COLO829 (cell line): ENCODE measurements at regions not wholly inside any gene's neighbourhood (a gene's known extent, or its start where the extent isn't known, plus 50 kb on each side); places are given as distances from the start of the nearest gene placed in this dataset.
A peak's percentile ranks its signal among the peaks of the same experiment; 100 is the strongest.

ENCODE experiments used
- DNase-seq: peaks from one replicate; pipeline ENCODE4 v3.0.0; 2012; ENCODE audit warnings: low spot score

DNA sequence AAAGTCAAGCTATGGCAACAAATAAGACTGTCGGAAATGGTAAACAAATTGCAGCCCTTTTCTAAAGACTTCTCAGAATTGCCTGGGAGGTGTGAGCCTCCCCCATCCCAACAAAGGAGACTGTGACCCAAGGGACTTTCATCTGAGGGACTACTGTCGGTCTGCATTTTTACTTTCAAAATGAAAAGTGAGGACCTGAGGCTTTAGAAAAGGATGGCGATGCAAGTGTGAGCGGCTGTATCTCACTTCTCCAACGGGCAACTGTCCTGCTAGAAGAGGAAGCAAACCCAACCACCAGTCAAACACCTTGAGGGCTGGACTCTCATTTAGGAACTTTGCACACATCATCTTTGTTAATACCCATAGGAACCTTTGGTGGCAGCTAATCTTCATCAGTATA lies 62.6 kb upstream of the CLNK start:
- DNase-seq, result no peak

DNA sequence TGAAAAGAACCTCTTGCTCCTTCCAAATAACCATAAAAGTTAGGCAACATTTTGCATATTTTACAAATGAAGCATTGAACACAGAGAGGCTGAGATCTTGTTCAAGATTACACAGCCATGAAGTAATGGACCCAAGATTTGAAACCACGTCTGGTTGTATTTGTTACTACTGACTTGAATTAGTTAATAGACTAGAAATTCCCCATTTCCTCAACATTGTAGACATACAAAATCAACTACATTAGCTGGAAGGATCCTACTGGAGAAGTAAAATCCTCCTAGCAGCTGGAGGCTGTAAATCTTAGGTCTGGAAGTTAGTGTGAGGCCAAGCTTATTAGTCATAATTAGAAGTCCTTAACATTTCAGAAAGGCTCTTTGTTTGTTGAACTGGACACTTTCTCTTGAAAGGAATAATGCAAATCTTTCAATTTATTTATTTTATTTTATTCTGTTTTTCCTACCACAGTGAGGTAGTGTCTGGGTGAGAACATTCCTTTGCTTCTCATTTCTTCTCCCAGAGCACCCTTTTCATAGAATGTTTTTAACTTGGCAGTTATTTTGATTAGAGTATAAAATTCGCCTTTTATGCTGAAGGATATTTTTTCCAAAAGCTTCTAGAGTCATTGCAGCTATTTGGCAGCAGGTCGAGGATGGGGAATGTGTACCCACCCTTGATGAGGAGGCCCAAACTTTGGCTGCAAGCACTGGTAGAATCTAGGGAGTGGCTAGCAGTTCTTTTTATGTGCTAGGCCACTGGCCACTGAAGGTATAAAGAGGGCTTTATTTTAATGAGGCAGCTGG lies 62.0 kb upstream of the CLNK start:
- peak; percentile 56 for DNase-seq

DNA sequence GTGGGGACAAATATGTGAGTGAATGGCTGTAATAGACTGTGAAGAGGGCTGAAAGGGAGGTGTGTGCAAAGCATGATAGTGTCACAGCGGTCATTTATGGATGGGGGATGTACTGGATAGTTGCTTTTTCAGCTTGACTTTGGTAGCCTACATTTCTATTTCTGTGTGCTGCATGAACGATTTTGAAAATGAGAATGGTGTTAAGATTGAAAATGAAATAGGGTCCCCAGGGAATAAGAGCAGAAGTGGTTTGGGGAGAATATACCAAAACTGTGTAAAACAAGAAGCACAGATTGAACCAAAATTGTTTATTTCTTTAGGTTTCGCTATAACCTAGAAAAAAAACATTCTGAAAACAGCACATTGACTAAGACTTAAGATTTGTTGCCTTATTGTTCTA lies 58.8 kb upstream of the CLNK start:
- DNase-seq, result no peak

DNA sequence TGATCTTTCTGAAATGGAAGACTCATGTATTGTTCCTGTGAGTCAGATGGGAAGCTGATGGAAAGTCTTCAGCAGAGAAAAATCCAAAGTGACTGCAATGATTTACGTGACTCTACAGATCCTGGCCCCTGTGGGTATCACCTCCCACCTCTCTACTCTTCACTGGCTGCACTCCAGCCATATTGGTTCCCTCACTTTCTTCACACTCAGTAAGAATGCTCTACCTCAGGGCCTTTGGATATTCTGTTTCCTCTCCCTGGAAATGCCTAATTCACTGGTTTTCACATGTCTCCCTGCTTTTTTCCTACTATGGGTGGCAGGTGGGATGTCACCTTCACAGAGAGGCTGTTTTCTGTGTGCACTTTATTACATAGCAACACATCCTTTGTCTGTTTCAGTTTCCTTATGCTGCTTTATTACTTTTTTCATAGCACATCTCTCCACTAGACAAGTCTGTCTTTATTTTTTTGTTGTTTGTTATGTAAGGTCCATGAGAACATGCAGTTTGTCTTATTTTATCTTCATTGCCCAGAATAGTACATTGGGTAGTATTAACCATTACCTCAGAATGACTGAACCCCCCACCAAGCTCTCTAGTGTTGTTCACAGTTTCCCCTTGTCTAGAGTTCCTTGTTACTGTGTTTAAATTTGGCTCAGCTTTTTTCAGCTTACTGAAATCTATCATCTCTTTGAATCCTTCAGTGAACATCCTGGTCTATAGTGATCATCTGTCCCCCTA lies 57.6 kb upstream of the CLNK start:
- no peak for DNase-seq

DNA sequence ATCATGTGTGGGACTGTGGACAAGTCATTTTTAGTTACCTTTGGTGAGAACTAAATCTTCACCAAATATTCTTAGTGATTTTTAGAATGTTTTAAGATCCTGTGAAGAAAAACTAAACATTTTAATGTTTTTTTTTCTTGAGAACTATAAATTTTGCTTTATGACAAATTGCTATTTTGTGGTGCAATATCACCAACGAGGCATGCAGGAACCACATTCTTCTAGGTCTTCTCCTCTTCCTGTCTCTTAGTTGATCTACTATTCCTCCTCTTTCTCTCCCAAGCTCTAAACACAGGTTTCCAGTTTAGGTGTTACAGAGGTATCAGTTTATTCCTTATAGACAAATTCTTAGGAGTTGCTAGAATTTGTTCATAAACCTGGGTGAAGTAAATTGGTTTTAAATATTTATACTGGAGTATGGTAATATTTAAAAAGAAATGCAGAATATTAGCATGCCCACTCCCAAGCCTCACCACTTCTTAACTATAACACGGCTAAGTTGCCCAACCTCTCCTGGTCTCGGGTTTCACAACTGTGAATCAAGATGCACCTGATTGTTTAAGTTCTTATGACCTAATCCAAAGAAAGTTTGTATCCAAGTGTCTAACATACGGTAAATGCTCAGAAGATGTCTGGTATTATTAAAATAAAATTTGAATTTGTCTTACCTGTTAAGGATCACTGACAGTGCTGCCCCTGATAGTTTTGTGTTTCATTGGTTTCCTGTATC lies 56.5 kb upstream of the CLNK start:
- DNase-seq, result no peak

DNA sequence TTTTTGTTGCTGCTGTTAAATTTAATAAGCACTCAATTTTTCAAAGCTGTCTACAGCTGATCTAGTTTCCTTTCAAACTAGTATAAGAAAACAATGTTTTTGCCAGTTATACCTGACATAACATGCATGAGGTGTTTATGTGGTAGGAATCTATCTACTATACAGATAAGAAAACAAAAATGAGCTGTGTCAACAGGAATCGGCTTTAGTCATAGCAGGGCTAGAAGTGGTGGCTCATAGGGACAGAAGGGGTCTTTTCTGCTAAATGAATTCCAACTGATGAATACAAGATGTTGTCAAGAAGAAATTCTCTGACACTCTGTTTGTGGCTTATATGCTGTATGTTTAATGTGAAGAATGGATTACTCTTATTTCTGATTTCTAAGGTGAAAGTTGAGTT lies 55.7 kb upstream of the CLNK start:
- no peak for DNase-seq

DNA sequence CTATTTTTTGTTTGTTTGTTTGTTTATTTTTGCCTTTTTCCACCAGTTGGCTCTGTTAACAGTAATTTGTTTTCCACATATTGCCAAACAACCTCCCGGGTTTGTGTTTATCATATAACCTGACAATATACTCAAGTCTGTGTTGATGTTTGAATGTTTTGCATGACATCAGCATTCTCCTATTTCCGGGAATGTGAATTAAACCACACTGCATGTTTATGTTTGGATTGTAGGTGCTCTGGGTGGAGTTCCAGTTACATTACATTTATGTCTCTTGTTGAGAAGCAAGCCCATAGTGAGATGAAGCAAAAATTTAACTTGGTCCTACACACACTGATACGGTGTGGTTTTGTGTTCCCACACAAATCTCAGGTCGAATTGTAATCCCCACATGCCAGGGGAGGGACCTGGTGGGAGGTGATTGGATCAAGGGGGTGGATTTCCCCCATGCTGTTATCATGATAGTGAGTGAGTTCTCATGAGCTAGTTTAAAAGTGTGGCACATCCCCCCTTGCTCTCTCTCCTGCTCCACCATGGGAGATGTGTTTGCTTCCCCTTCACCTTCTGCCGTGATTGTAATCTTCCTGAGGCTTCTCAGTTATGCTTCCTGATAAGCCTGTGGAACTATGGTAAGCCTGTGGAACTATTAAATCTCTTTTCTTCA lies 54.4 kb upstream of the CLNK start:
- DNase-seq, result no peak

DNA sequence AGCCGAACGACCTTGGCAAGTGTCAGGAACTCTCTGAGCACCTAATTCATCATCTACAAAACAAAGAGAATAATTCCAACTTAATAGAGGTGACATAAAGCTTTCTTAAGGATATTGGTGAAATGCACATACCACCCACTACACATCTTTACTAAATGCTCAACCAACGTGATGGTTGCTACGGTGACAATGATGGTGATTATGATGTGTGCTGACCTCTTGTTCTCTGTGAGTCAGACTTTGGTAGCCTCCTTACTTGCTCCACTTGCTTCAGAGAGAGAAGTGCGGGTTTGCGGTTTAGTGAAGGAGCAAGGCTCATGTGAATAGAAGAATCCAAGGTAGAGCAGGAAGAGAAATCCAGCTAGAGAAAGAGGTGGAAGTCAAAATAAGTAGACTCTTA lies 52.8 kb upstream of the CLNK start:
- DNase-seq, result no peak

DNA sequence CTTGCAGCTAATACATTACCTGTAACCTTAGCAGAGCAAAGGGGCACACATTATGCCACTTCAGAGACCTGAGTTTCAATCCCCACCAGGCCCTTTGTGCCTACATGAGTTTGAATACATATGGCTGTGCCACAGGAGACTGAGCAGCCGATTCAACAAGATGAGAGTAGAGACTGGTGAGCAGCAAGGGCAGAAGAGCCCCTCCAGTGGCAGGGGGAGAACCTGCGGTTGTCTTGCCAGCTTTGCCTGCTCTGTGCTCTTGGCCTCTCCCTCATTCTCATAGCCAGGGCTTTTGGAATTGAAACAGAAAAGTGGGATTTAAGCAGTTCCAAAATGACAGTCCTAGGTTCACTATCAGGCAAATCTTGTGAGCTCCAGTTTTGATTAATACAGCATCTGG lies 52.3 kb upstream of the CLNK start:
- DNase-seq, result no peak

DNA sequence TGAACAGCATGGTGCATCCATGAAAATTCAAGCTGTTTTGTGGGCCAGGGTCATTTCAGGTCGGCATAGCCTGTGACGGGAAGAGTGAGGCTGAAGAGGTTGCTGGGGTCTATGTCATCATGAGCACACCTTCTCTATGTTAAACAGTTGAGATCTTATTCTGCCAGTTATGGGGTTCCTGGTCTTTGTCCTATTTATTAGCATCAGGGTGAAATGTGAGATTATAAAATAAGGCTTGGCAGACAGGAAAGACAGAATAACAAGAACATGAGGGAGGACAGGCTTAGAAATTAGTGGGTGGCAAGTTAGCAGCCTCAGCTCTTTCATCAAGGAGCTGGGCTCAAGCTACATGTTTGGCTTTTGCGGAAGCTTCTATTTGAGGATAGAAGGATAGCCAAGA lies 51.7 kb upstream of the CLNK start:
- DNase-seq, result no peak

DNA sequence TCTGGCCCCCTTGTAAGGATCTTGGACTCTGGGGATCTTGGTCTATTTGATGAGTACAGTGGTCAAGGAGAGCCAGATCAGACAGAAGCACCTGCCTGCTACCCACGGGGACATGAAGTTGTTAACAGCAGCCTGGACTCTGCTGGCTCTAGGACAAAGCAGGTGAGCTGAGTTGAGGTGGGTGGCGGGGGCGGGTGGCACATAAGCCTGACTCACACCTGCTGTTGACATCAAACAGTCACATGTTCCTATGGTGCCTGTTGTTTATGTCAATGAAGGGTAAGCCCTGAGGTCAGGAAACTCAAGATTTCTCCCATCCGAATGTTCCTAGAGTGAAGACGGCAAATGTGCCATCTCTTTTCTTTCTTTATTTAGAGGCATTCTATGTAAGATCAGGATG lies 50.1 kb upstream of the CLNK start:
- no peak for DNase-seq
